K562 (cell line): ENCODE measurements at regions not wholly inside any gene's neighbourhood (a gene's known extent, or its start where the extent isn't known, plus 50 kb on each side); places are given as distances from the start of the nearest gene placed in this dataset.

Experiments
- ATAC-seq: fragments of 200-7000 bp; cut with Tn5 transposase; 3 replicates; pipeline ENCODE4 v1.9.1; 2020; ENCODE audit warnings: moderate library complexity
- BruUV-seq: library from RNA; stranded (reverse); fragments of 400-500 nt; replicated peaks from 2 replicates; lab custom pipeline; 2021; lab: Mats Ljungman, UMichigan
- CTCF ChIA-PET: fragments of 300-600 bp; formaldehyde crosslinking; extraction: SDS; loops from one replicate; lab custom pipeline; 2021; ENCODE audit warnings: low intra/inter-chr PET ratio; lab: Yijun Ruan, JAX
- POLR2A ChIA-PET: fragments of 300-600, 350-650 bp; sonication (Branson Sonifier 250); formaldehyde crosslinking; extraction: SDS; loops from one replicate; lab custom pipeline; 2021; ENCODE audit warnings: antibody characterized with exemption, inconsistent platforms; lab: Yijun Ruan, JAX
- DNase-seq, 4 experiments: peaks; one replicate each; pipeline versions ENCODE4 v3.0.0 to v3.0.0-alpha.2; 2011 to 2018; ENCODE audit warnings: low spot score in 3 of 4, mixed read lengths in 3 of 4; ENCODE audit errors: extremely low read depth in 1 of 4
- FAIRE-seq: peaks from 2 replicates; lab custom pipeline; 2011; peaks lifted over from hg19 to GRCh38; lab: Jason Lieb, UNC
- H2AFZ ChIP-seq: 2 replicates; pipeline ENCODE4 v1.6.0; 2011; ENCODE audit warnings: low read depth, low read length, control low read depth, inconsistent platforms
- H3K27ac ChIP-seq: fragments of 200-600 bp; 3 replicates; pipeline ENCODE4 v1.8.0; 2011; ENCODE audit warnings: low read depth, mild to moderate bottlenecking, control low read depth, inconsistent platforms, low read length, moderate library complexity, mixed read lengths; ENCODE audit errors: extremely low read depth
- H3K27me3 ChIP-seq, 2 experiments: fragments of 300-600 bp in 1 of 2; 2 replicates in 1 of 2; 3 replicates in 1 of 2; pipeline versions ENCODE4 v1.6.0 to v1.8.0; 2011; ENCODE audit warnings: inconsistent platforms in 2 of 2, low read length in 2 of 2, mild to moderate bottlenecking in 1 of 2, mixed read lengths in 1 of 2, moderate library complexity in 1 of 2; ENCODE audit not compliant: control insufficient read depth in 2 of 2, insufficient read depth in 2 of 2
- H3K36me3 ChIP-seq: fragments of 300-600 bp; 3 replicates; pipeline ENCODE4 v1.8.0; 2011; ENCODE audit warnings: mild to moderate bottlenecking, low read length, inconsistent platforms; ENCODE audit not compliant: control insufficient read depth, insufficient read depth
- H3K4me1 ChIP-seq, 2 experiments: fragments of 200-600 bp in 1 of 2; replicated peaks in 1 of 2; 2 replicates in 1 of 2; 3 replicates in 1 of 2; pipeline versions ENCODE4 v1.5.1 to v1.8.0; 2011; ENCODE audit warnings: inconsistent platforms in 2 of 2, low read length in 2 of 2, mild to moderate bottlenecking in 1 of 2, mixed read lengths in 1 of 2, moderate library complexity in 1 of 2; ENCODE audit not compliant: control insufficient read depth in 2 of 2, insufficient read depth in 2 of 2
- H3K4me2 ChIP-seq: 2 replicates; pipeline ENCODE4 v1.6.1; 2011; ENCODE audit warnings: low read length, control low read depth, inconsistent platforms, mixed read lengths; ENCODE audit not compliant: insufficient read depth
- H3K4me3 ChIP-seq: fragments of 200-600 bp; sonication (generic), shearing (Covaris generic); 2 replicates; pipeline ENCODE4 v1.5.1; 2016; ENCODE audit warnings: control low read depth, inconsistent platforms
- H3K79me2 ChIP-seq: fragments of 200-600 bp; 3 replicates; pipeline ENCODE4 v1.8.0; 2011; ENCODE audit warnings: low read length, inconsistent platforms; ENCODE audit not compliant: control insufficient read depth, insufficient read depth
- H3K9ac ChIP-seq, 2 experiments: 2 replicates each; pipeline versions ENCODE4 v1.6.0 to v1.6.1; 2011; ENCODE audit warnings: low read depth in 2 of 2, low read length in 2 of 2, control low read depth in 1 of 2, inconsistent platforms in 1 of 2, mild to moderate bottlenecking in 1 of 2, mixed read lengths in 1 of 2; ENCODE audit not compliant: insufficient read depth in 1 of 2
- H3K9me1 ChIP-seq: one replicate; pipeline ENCODE4 v1.6.0; 2011; ENCODE audit warnings: inconsistent platforms, mild to moderate bottlenecking, low read length, moderate library complexity; ENCODE audit not compliant: control insufficient read depth, insufficient read depth
- H3K9me3 ChIP-seq: replicated peaks from 2 replicates; pipeline ENCODE4 v1.5.1; 2011; ENCODE audit warnings: low read depth, low read length, inconsistent platforms; ENCODE audit not compliant: control insufficient read depth, insufficient read depth
- H4K20me1 ChIP-seq: replicated peaks from 2 replicates; pipeline ENCODE4 v1.6.1; 2011; ENCODE audit warnings: low read length, inconsistent platforms, mixed read lengths; ENCODE audit not compliant: control insufficient read depth, insufficient read depth
- ASH1L ChIP-seq: fragments of 450-650 bp; IDR thresholded peaks from 2 replicates; pipeline ENCODE4 v1.6.1; 2018; ENCODE audit warnings: borderline replicate concordance, mild to moderate bottlenecking, low read depth; ENCODE audit not compliant: partially characterized antibody
- EZH2 ChIP-seq: IDR thresholded peaks from 2 replicates; pipeline ENCODE4 v1.6.1; 2012; ENCODE audit warnings: low read depth, mild to moderate bottlenecking, inconsistent platforms, low read length, borderline replicate concordance
- FIP1L1 ChIP-seq: fragments of 200-400 bp; formaldehyde crosslinking; IDR thresholded peaks from 2 replicates; pipeline ENCODE4 v1.6.1; 2018; ENCODE audit warnings: mild to moderate bottlenecking, low read depth, low read length; ENCODE audit not compliant: poor library complexity, severe bottlenecking
- HIVEP1 ChIP-seq: fragments of 250-450 bp; sonication (Bioruptor Pico); IDR thresholded peaks from 2 replicates; pipeline ENCODE4 v1.4.0; 2020; ENCODE audit warnings: mild to moderate bottlenecking
- HMBOX1 ChIP-seq: sonication (generic); IDR thresholded peaks from 2 replicates; pipeline ENCODE4 v1.6.1; 2016
- IFI16 ChIP-seq: fragments of 250-450 bp; sonication (Bioruptor Pico); IDR thresholded peaks from 2 replicates; pipeline ENCODE4 v2.1.2; 2022; ENCODE audit warnings: mild to moderate bottlenecking, inconsistent platforms
- MTF1 ChIP-seq: fragments of 250-450 bp; sonication (Bioruptor Pico); IDR thresholded peaks from 2 replicates; pipeline ENCODE4 v1.9.0; 2021; ENCODE audit warnings: moderate library complexity, mild to moderate bottlenecking, inconsistent platforms, borderline replicate concordance
- OTX1 ChIP-seq: fragments of 450-650 bp; formaldehyde crosslinking; IDR thresholded peaks from 2 replicates; pipeline ENCODE4 v1.4.0; 2022; ENCODE audit warnings: mild to moderate bottlenecking
- SMARCB1 ChIP-seq: IDR thresholded peaks from 2 replicates; pipeline ENCODE4 v1.6.1; 2011; ENCODE audit warnings: improper control_type of control experiment, low read depth; ENCODE audit not compliant: insufficient read length
- SRSF3 ChIP-seq: fragments of 200-400 bp; formaldehyde crosslinking; IDR thresholded peaks from 2 replicates; pipeline ENCODE4 v1.6.1; 2016; ENCODE audit warnings: mild to moderate bottlenecking, low read length, moderate library complexity; ENCODE audit not compliant: insufficient read depth
- YBX1 ChIP-seq: fragments of 450-650 bp; IDR thresholded peaks from 2 replicates; pipeline ENCODE4 v1.7.1; 2016; ENCODE audit warnings: mild to moderate bottlenecking
- ZNF184 ChIP-seq: sonication (generic); formaldehyde crosslinking; IDR thresholded peaks from 2 replicates; pipeline ENCODE4 v1.5.0; 2020; ENCODE audit warnings: missing genetic modification reagents
- ZNF717 ChIP-seq: fragments of 250-450 bp; sonication (Bioruptor Pico); IDR thresholded peaks from 2 replicates; pipeline ENCODE4 v1.5.0; 2021
- WGBS: fragments of 100-300 bp; shearing (Covaris generic); methylation state at CpG from one replicate; pipeline ENCODE4 v1.1.6; 2016; ENCODE audit warnings: low coverage, mixed read lengths; ENCODE audit not compliant: insufficient coverage; ENCODE audit errors: missing lambda C conversion rate; 5-methylcytosine and 5-hydroxymethylcytosine counted together
- in situ Hi-C: fragments of 300-500 bp; cut with MboI; formaldehyde crosslinking; loops from 4 replicates; pipeline ENCODE4 v1.15.0; 2018; ENCODE audit warnings: inconsistent platforms, mixed read lengths
- intact Hi-C: fragments of 100-400 bp; cut with micrococcal nuclease; formaldehyde crosslinking; loops from 2 replicates; pipeline ENCODE4 v1.14.2; 2022
- TF ChIP-seq, protein P1 (sequence below): fragments of 250-450 bp; sonication (Bioruptor Pico); IDR thresholded peaks from 2 replicates; pipeline ENCODE4 v1.5.0; 2020; ENCODE audit warnings: mild to moderate bottlenecking
- TF ChIP-seq, protein P2 (sequence below): sonication (generic); formaldehyde crosslinking; IDR thresholded peaks from 2 replicates; pipeline ENCODE4 v1.5.0; 2020; ENCODE audit warnings: missing genetic modification reagents

- no peak for TF ChIP-seq ASH1L
- 0% methylated on average over 6 of the region's 6 CpGs for WGBS
- FAIRE-seq (no peak), ATAC-seq (no peak), DNase-seq (no peak)
- CTCF ChIA-PET: no interaction called here
- Histone ChIP-seq H3K9me1 (peaks cover 5% of the 10 kb centered on the region), H3K79me2 (no peaks in the 10 kb centered on the region), H3K4me3 (no peak overlapping the region), H3K4me2 (no peak overlapping the region), H4K20me1 (no peaks in the 10 kb centered on the region), H3K9ac (no peak overlapping the region), H3K36me3 (no peaks in the 10 kb centered on the region), H3K27me3 (peaks cover 10 to 49% of the 10 kb centered on the region in 2 experiments; a peak in 3 of 5 replicates), H2AFZ (no peak overlapping the region), H3K27ac (no peak overlapping the region), H3K9me3 (no peaks in the 10 kb centered on the region), H3K4me1 (no peaks in the 10 kb centered on the region)
- POLR2A ChIA-PET: interaction anchor here (0.8 kb wide), 1 partner anchor 10 kb away, joined by 3 read pairs; no protein-coding TSS in a partner anchor
- intact Hi-C loops (no loop called here), in situ Hi-C loops (no loop called here)
- no TSS peak for BruUV-seq
Observed at GRCh38 chr5:174428895-174429294, 295.5 kb upstream of the MSX2 start.

GRCh38 chr5:174430940-174431339 is 293.4 kb upstream of the MSX2 start:
- Histone ChIP-seq H2AFZ (no peak overlapping the region), H3K4me3 (no peak overlapping the region), H4K20me1 (no peaks in the 10 kb centered on the region), H3K9me3 (no peaks in the 10 kb centered on the region), H3K4me1 (no peaks in the 10 kb centered on the region), H3K27ac (no peak overlapping the region), H3K36me3 (no peaks in the 10 kb centered on the region), H3K79me2 (no peaks in the 10 kb centered on the region), H3K4me2 (no peak overlapping the region), H3K9me1 (peaks cover 5% of the 10 kb centered on the region), H3K27me3 (peaks cover 10 to 34% of the 10 kb centered on the region in 2 experiments; a peak in 4 of 5 replicates), H3K9ac (no peak overlapping the region; a peak in 1 of 4 replicates)
- no TSS peak for BruUV-seq
- intact Hi-C loops: no loop called here
- DNase-seq (no peak), ATAC-seq (no peak), FAIRE-seq (no peak)
- in situ Hi-C loops: no loop called here
- 0% methylated on average over 3 of the region's 3 CpGs for WGBS
- ChIA-PET POLR2A (interaction anchor here (0.6 kb wide), 1 partner anchor 193 kb away, joined by 3 read pairs; no protein-coding TSS in a partner anchor), CTCF (no interaction called here)
- TF ChIP-seq ZNF184 (CRISPR knock-in tag) (no peak), FIP1L1 (no peak), OTX1 (CRISPR knock-in tag) (no peak), IFI16 (CRISPR knock-in tag) (no peak), HIVEP1 (CRISPR knock-in tag) (no peak), EZH2 (no peak), SMARCB1 (no peak), SRSF3 (no peak), MTF1 (no peak), ZNF717 (CRISPR knock-in tag) (no peak), YBX1 (no peak), HMBOX1 (no peak)
- TF ChIP-seq, protein P1, sequence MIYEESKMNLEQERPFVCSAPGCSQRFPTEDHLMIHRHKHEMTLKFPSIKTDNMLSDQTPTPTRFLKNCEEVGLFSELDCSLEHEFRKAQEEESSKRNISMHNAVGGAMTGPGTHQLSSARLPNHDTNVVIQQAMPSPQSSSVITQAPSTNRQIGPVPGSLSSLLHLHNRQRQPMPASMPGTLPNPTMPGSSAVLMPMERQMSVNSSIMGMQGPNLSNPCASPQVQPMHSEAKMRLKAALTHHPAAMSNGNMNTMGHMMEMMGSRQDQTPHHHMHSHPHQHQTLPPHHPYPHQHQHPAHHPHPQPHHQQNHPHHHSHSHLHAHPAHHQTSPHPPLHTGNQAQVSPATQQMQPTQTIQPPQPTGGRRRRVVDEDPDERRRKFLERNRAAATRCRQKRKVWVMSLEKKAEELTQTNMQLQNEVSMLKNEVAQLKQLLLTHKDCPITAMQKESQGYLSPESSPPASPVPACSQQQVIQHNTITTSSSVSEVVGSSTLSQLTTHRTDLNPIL: no peak
- TF ChIP-seq, protein P2, sequence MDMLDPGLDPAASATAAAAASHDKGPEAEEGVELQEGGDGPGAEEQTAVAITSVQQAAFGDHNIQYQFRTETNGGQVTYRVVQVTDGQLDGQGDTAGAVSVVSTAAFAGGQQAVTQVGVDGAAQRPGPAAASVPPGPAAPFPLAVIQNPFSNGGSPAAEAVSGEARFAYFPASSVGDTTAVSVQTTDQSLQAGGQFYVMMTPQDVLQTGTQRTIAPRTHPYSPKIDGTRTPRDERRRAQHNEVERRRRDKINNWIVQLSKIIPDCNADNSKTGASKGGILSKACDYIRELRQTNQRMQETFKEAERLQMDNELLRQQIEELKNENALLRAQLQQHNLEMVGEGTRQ (CRISPR knock-in tag): no peak
